Stimulated activated CD8-positive, alpha-beta memory T cell treated with anti-CD3 and anti-CD28 coated beads, Interleukin-7, amount 100 ng/mL, for 48 hours (primary cell): ENCODE measurements at regions not wholly inside any gene's neighbourhood (a gene's known extent, or its start where the extent isn't known, plus 50 kb on each side); places are given as distances from the start of the nearest gene placed in this dataset.
"Not testable (repeated sequence)": the region's sequence is repeated elsewhere in the genome, so short reads cannot be mapped to it uniquely, and the experiment has no call there.

Experiments
- DNase-seq, 2 donors: peaks; one replicate each; pipeline ENCODE4 v3.0.0-alpha.2; 2020; ENCODE audit warnings: low read depth in 1 of 2; ENCODE audit errors: extremely low read depth in 1 of 2

GRCh38 chr11:70585236-70585545 is 186.9 kb downstream of the CTTN start:
- DNase-seq: no peak

- DNase-seq: no peak
These were observed 188.1 kb downstream of the CTTN start for GRCh38 chr11:70586261-70587074.

DNA sequence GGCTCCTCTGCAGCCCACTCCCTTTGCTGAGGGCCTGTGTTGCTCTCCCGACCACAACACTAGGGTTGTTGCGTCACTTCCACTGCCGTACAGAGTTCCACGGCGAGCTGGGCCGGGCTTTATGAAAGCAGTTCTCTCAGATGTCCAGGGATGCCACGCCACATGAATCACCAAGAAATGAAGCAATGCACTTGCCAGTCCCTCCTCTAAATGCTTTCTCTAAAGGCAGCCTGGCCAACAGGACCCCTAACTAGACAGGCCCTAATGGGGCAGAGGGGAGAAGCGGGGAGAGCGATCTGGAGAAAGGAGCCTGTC is 188.7 kb downstream of the CTTN start:
- no peak for DNase-seq

GRCh38 chr11:70590356-70590991 is 192.1 kb downstream of the CTTN start:
- no peak for DNase-seq

DNA sequence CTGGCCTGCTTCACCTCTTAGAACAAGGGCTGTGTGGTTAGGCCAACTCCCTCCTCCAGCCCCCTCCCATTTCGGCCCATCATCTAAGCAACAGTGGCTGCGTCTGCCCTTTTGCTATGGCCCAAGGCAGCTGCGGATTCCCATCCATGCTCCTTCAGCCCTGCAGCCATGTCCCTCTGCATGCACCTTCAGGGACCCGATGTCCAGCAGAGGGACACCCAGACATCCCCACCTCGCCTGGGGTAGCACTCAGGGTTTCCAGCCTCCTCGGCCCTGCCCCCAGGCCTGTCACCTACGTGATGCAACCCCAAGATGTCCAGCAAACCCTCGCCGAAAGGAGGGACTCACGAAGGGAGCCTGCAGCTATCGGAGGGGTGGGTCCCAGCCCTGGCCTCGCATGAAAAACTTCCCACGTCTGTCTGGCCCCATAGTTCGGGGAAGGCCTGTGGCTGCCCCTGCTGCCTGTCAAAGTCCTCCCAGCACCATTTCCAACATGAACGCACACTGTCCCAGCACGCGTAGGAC is 194.4 kb downstream of the CTTN start:
- DNase-seq: no peak

- DNase-seq: no peak
These were observed 195.2 kb downstream of the CTTN start for GRCh38 chr11:70593446-70593983.

DNA sequence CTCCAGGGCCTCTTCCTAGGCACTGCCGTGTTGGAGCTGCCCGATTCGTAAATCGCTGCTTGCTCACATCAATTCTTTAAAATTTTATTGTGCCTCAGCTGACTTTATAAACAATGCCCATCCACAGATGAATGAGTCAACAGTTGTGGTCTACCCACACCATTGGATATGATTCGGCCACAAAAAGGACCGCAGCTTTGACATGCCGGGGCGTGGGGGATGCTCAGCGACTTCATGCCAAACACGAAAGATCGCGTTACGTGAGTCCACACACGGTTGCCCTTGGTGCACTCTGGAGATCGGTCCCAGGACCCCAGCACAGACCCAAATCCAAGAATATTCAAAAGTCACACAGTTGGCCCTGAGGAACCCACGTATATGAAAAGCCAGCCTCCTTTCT is 195.7 kb downstream of the CTTN start:
- no peak for DNase-seq

- no peak for DNase-seq
These were observed 196.3 kb downstream of the CTTN start for GRCh38 chr11:70594606-70595005.

GRCh38 chr11:70595016-70595415 is 196.7 kb downstream of the CTTN start:
- no peak for DNase-seq

- DNase-seq: no peak
These were observed 197.1 kb downstream of the CTTN start for GRCh38 chr11:70595452-70595851.

DNA sequence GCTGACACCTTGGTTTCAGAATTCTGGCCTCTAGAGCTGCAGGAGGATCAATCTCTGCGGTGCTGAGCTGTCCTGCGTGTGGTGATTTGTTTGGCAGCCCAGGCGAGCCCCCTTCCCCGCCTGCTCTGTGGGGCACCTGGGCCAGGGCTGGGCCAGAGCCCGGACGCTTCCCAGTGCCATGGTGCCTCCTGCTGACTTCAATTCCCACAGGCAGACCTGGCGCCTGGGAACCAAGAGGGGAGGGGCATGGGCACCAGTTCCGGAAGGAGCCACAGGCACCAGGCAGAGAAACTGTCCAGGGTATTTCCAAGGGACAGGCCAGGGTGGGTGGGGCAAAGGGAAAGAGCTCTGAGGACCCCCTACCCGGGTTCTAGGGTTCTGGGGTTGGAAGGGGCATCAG is 197.8 kb downstream of the CTTN start:
- no peak for DNase-seq

DNA sequence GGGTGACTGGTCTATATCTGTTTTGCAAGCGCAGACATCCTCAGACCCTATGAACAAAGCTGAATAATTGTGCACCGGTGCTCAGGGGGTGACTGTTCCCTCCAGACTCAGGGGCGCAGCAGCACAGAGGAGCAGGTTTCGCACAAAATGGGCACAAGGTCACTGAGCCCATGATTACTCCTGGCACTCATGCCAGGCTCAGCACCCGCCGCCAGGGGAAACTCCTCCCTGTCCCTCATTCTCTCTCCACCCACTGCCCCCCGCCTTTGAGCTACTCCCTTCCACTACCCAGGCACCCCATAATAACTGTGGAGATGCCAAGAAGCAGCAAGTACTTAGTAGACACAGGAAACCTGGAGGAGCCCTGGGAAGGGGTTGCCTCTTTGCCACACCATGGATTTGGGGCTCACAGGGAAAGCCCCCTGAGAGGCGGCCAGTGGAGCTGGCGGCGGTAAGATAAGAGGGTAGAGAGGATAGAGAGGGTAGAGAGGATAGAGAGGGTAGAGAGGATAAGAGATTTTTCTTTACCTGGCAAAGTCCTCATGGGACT is 198.8 kb downstream of the CTTN start:
- DNase-seq: no peak

GRCh38 chr11:70597751-70598625 is 199.7 kb downstream of the CTTN start:
- no peak for DNase-seq

DNA sequence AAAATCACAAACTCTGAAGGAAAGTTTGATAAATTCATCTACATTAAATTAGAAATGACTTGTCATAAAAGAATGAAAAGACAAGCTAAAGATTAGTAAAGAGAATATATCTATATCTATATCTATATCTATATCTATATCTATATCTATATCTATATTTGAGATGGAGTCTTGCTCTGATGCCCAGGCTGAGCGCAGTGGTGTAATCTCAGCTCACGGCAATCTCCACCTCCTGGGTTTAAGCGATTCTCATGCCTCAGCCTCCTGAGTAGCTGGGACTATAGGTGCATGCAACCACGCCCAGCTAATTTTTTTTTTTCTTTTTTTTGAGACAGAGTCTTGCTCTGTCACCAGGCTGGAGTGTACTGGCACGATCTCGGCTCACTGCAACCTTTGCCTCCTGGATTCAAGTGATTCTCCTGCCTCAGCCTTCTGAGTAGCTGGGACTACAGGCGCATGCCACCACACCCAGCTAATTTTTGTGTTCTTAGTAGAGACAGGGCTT is 202.6 kb downstream of the CTTN start:
- DNase-seq: not testable (repeated sequence)

DNA sequence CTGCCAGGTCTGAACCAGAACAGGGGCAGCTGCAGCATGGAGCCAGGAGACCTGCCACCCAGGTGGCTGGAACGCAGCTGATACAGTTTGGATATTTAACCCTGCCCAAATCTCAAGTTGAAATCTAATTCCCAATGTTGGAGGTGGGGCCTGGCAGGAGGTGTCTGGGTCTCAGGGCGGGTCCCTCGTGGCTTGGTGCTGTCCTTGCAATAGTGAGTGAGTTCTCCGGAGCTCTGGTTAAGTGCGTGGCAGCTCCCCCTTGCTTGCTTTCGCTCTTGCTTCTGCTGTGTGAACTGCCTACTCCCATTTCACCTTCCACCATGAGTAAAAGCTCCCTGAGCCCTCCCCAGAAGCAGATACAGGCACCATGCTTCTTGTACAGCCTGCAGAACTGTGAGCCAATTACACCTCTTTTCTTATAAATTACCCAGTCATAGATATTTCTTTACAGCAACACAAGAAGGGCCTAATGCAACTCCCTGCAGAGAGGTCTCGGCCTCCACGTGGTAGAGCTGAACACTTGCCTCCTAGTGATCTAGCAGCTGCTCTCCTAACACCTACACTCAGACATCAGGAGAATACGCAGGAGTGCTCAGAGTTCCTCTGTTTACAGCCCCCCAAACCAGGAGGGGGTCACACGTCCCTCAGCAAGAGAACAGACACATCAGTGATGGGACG is 203.7 kb downstream of the CTTN start:
- DNase-seq: no peak

DNA sequence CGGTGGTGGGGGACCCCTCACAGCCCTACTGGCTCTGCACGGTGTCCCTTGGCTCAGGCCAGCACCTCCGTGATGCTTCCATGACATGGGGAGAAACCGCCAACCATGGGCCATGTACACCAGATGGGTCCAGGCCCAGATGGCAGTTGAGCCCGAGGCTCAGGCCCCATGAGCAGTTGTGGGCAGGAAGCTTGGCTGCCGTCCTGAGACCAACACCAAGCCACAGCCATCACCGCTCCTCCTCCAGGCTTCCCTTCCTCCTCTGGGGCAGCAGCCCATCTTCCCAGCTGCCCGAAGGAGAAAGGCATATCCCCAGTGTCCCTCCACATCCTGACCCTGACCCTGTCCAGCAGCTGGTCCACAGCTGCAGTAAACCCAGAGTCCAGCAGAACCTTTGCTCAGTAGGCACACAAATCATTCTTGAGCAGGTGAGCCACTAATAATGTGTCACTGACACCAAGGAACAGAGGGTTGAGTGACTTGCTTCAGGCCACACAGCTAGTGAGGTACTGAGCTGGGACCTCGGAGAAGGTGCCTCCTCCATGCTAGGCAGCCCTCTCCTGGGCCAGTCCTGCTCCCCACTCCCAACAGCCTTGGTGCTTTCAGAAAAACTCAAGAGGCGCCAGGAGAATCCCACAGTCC is 204.9 kb downstream of the CTTN start:
- no peak for DNase-seq

GRCh38 chr11:70603756-70604211 is 205.5 kb downstream of the CTTN start:
- DNase-seq: no peak

- DNase-seq: no peak
These were observed 205.9 kb downstream of the CTTN start for GRCh38 chr11:70604221-70604620.

GRCh38 chr11:70604630-70605467 is 206.5 kb downstream of the CTTN start:
- DNase-seq: no peak
